NB4 (cell line): ENCODE measurements at regions not wholly inside any gene's neighbourhood (a gene's known extent, or its start where the extent isn't known, plus 50 kb on each side); places are given as distances from the start of the nearest gene placed in this dataset.

Experiments
- MYC ChIP-seq: IDR thresholded peaks from 2 replicates; pipeline ENCODE4 v1.6.1; 2011; ENCODE audit warnings: low read depth, low read length
- TF ChIP-seq, protein P1 (sequence below): IDR thresholded peaks from one replicate; pipeline ENCODE4 v1.5.1; 2012; ENCODE audit warnings: low read depth, low read length
- TF ChIP-seq, protein P2 (sequence below): IDR thresholded peaks from 2 replicates; pipeline ENCODE4 v1.6.1; 2011; ENCODE audit warnings: low read depth, low read length

GRCh38 chrX:34288782-34289181, 156.7 kb upstream of the FAM47A start:
- TF ChIP-seq, protein P1, sequence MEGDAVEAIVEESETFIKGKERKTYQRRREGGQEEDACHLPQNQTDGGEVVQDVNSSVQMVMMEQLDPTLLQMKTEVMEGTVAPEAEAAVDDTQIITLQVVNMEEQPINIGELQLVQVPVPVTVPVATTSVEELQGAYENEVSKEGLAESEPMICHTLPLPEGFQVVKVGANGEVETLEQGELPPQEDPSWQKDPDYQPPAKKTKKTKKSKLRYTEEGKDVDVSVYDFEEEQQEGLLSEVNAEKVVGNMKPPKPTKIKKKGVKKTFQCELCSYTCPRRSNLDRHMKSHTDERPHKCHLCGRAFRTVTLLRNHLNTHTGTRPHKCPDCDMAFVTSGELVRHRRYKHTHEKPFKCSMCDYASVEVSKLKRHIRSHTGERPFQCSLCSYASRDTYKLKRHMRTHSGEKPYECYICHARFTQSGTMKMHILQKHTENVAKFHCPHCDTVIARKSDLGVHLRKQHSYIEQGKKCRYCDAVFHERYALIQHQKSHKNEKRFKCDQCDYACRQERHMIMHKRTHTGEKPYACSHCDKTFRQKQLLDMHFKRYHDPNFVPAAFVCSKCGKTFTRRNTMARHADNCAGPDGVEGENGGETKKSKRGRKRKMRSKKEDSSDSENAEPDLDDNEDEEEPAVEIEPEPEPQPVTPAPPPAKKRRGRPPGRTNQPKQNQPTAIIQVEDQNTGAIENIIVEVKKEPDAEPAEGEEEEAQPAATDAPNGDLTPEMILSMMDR, result no peak
- TF ChIP-seq, protein P2, sequence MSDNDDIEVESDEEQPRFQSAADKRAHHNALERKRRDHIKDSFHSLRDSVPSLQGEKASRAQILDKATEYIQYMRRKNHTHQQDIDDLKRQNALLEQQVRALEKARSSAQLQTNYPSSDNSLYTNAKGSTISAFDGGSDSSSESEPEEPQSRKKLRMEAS, result no peak
- TF ChIP-seq MYC, result no peak
